ENCODE measurements at regions not wholly inside any gene's neighbourhood (a gene's known extent, or its start where the extent isn't known, plus 50 kb on each side); places are given as distances from the start of the nearest gene placed in this dataset.

GRCh38 chr13:61170856-61171255 is 244.8 kb downstream of the PCDH20 start:
- TF ChIP-seq CTCF (IDR thresholded peaks at IDR 0.05), result no peak
- TF ChIP-seq EP300 (IDR thresholded peaks at IDR 0.05), result no peak
- no peak for TF ChIP-seq POLR2A (IDR thresholded peaks at IDR 0.05)
- no peak for TF ChIP-seq POLR2AphosphoS5 (IDR thresholded peaks at IDR 0.05)

Measured in gastroesophageal sphincter (tissue), 3 donors.